Ovary (tissue), 3 donors: ENCODE measurements at regions not wholly inside any gene's neighbourhood (a gene's known extent, or its start where the extent isn't known, plus 50 kb on each side); places are given as distances from the start of the nearest gene placed in this dataset.

ENCODE experiments used
- EP300 ChIP-seq: sonication (generic); formaldehyde crosslinking; IDR thresholded peaks from one replicate; pipeline ENCODE4 v1.6.1; 2017; ENCODE audit warnings: antibody characterized with exemption
- POLR2A ChIP-seq: fragments of 450-650 bp; IDR thresholded peaks from one replicate; pipeline ENCODE4 v1.6.1; 2017; ENCODE audit warnings: antibody characterized with exemption, mild to moderate bottlenecking, moderate library complexity
- TF ChIP-seq, protein P1 (sequence below), 3 donors: fragments of 450-650 bp in 2 of 3; fragments of 200-600 bp in 1 of 3; IDR thresholded peaks; one replicate each; pipeline versions ENCODE4 v1.5.1 to v1.8.0; 2016 to 2022; ENCODE audit warnings: antibody characterized with exemption in 3 of 3, mild to moderate bottlenecking in 1 of 3
- donor health status: DM: no; HTN: no; CAD: no.

DNA sequence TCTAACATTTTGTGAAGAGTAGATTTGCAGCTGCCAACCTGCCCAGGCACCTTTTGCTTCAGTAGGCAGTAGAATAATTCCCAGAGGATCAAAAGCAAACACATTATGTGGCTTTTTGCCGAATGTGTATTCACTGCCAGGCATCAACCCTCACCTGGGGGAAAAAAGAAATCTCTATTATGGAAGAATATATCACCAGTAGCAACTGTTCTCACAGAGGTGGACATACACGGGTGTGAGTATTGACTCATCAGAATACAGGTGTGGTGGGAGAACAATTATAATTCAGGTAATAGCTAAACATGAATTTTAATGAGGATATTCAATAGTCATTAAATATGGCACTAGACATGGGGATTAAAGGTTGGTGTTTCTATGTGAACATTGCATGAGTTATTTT is 910.7 kb downstream of the TFAP2A start:
- TF ChIP-seq, protein P1, sequence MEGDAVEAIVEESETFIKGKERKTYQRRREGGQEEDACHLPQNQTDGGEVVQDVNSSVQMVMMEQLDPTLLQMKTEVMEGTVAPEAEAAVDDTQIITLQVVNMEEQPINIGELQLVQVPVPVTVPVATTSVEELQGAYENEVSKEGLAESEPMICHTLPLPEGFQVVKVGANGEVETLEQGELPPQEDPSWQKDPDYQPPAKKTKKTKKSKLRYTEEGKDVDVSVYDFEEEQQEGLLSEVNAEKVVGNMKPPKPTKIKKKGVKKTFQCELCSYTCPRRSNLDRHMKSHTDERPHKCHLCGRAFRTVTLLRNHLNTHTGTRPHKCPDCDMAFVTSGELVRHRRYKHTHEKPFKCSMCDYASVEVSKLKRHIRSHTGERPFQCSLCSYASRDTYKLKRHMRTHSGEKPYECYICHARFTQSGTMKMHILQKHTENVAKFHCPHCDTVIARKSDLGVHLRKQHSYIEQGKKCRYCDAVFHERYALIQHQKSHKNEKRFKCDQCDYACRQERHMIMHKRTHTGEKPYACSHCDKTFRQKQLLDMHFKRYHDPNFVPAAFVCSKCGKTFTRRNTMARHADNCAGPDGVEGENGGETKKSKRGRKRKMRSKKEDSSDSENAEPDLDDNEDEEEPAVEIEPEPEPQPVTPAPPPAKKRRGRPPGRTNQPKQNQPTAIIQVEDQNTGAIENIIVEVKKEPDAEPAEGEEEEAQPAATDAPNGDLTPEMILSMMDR (IDR thresholded peaks at IDR 0.05) = no peak
- no peak for TF ChIP-seq POLR2A
- no peak for TF ChIP-seq EP300
